ENCODE measurements at regions not wholly inside any gene's neighbourhood (a gene's known extent, or its start where the extent isn't known, plus 50 kb on each side); places are given as distances from the start of the nearest gene placed in this dataset.

- DNase-seq (ENCODE audit: low read depth), result no peak
- no peak for TF ChIP-seq CTCF (IDR thresholded peaks at IDR 0.05; ENCODE audit: control insufficient read depth, insufficient read depth, low read depth, low read length, missing control alignments)
- H3K4me3 ChIP-seq (ENCODE audit: control insufficient read depth, low read depth, low read length), result no peak overlapping the region
Measured at GRCh38 chr5:99305045-99305580, 376.3 kb upstream of the CHD1 start.

DNA sequence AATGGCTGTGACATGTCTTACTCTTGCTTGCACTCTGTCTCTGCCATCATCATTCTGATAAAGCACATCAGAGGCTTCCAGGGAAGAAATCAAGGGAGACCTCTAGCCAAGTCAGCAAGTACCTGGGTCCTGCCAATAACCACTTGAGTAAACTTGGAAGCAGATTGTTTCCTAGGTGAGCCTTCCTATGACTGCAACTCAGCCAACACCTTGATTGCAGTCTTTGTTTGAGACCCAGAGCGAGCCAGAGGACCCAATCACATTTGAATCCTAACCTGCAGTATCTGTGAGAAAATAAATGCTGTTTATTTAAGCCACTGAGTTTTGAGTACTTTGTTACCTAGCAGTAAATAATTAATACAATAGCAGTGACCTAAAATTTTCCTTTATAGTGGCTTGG is 356.8 kb upstream of the CHD1 start:
- DNase-seq (ENCODE audit: low read depth), result no peak
- no peak for TF ChIP-seq CTCF (IDR thresholded peaks at IDR 0.05; ENCODE audit: control insufficient read depth, insufficient read depth, low read depth, low read length, missing control alignments)

GRCh38 chr5:99275128-99275527 is 346.3 kb upstream of the CHD1 start:
- no peak for TF ChIP-seq CTCF (IDR thresholded peaks at IDR 0.05; ENCODE audit: control insufficient read depth, insufficient read depth, low read depth, low read length, missing control alignments)
- H3K4me3 ChIP-seq (ENCODE audit: control insufficient read depth, low read depth, low read length), result no peak overlapping the region
- no peak for DNase-seq (ENCODE audit: low read depth)

More for the DNA sequence above, 356.8 kb upstream of the CHD1 start:
- no peak overlapping the region for H3K4me3 ChIP-seq (ENCODE audit: control insufficient read depth, low read depth, low read length)

- TF ChIP-seq CTCF (IDR thresholded peaks at IDR 0.05; ENCODE audit: control insufficient read depth, insufficient read depth, low read depth, low read length, missing control alignments), result no peak
- H3K4me3 ChIP-seq (ENCODE audit: control insufficient read depth, low read depth, low read length), result no peak overlapping the region
- no peak for DNase-seq (ENCODE audit: low read depth)
Measured at GRCh38 chr5:99272576-99272975, 343.8 kb upstream of the CHD1 start.

GRCh38 chr5:99258819-99259218 is 330.0 kb upstream of the CHD1 start:
- TF ChIP-seq CTCF (IDR thresholded peaks at IDR 0.05; ENCODE audit: control insufficient read depth, insufficient read depth, low read depth, low read length, missing control alignments), result no peak
- no peak overlapping the region for H3K4me3 ChIP-seq (ENCODE audit: control insufficient read depth, low read depth, low read length)
- no peak for DNase-seq (ENCODE audit: low read depth)

DNA sequence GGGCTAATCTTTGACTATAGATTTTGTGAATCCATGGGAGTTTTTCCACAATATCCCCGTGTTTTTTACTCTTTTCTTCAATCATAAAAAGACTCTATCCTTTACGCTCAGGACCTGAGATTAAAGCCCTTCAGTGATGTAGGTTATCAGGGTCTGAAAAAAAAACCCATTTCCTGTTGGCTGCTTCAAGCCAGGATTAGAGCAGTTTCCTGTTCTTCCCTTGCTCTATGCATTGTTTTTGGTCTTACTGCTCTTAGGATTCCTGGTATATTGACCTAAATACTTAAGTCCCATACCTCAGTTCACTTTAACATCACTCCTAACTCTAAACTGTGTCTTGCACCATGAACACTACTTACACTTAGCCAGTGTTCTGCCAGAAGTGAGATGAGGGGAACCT is 319.3 kb upstream of the CHD1 start:
- no peak for TF ChIP-seq CTCF (IDR thresholded peaks at IDR 0.05; ENCODE audit: control insufficient read depth, insufficient read depth, low read depth, low read length, missing control alignments)
- H3K4me3 ChIP-seq (ENCODE audit: control insufficient read depth, low read depth, low read length), result no peak overlapping the region
- DNase-seq (ENCODE audit: low read depth), result no peak

- DNase-seq (ENCODE audit: low read depth), result no peak
- TF ChIP-seq CTCF (IDR thresholded peaks at IDR 0.05; ENCODE audit: control insufficient read depth, insufficient read depth, low read depth, low read length, missing control alignments), result no peak
- no peak overlapping the region for H3K4me3 ChIP-seq (ENCODE audit: control insufficient read depth, low read depth, low read length)
Measured at GRCh38 chr5:99247346-99247745, 318.5 kb upstream of the CHD1 start.
